ENCODE measurements at regions not wholly inside any gene's neighbourhood (a gene's known extent, or its start where the extent isn't known, plus 50 kb on each side); places are given as distances from the start of the nearest gene placed in this dataset.
A peak's percentile ranks its signal among the peaks of the same experiment; 100 is the strongest.

DNA sequence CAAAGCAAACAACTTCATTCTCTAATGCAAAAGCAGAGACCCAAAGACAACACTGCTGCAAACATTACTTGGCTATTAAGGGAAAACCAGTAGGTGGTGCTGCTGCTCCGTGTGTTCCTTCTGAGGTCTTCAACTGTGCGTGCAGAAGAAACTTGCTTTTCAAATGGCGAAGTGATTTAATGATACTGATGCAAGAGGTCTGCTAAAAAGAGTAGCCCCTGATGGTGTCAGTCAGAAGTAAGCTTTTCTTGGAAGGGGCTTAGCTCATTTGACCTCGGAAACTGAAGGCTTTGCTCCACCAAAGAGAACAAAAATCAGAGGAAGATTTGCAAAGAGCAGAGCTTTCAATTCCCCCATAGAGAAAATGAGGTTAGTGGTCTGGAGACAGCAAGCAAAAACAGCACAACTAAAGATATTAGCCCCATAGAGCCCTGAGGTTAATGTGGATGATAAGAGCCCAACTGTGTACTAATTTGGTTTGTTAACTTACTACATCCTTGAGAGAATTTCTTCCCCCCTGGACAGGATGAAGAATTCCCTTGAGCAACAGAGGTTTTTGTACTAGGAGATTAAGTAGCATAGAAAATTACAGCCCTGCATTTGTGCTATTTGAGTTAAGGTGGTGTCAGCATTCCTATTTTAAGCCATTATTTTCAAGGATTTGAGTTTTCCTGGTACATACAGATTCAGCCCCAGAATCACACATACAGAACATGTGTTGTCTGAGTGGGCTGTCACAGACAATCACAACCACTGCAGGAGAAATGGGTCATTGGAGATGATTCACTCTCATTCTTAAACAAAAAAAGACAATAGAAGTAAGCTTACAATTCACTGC lies 153.2 kb upstream of the C9orf72 start:
- no TSS peak for BruUV-seq (replicated peaks)
- ChIA-PET CTCF (ENCODE audit: low intra/inter-chr PET ratio) (no interaction called here), POLR2A (no interaction called here)
- Histone ChIP-seq H3K9ac (ENCODE audit: insufficient read depth in 1 of 2, low read depth in 2 of 2, low read length in 2 of 2) (no peak overlapping the region), H2AFZ (ENCODE audit: low read depth, low read length) (no peak overlapping the region), H3K4me3 (no peak overlapping the region), H3K27me3 (ENCODE audit: control insufficient read depth in 2 of 2, insufficient read depth in 2 of 2, low read length in 2 of 2) (no peaks in the 10 kb centered on the region), H3K36me3 (ENCODE audit: control insufficient read depth, insufficient read depth, low read length) (no peaks in the 10 kb centered on the region), H3K9me3 (replicated peaks; ENCODE audit: control insufficient read depth, insufficient read depth, low read depth, low read length) (no peaks in the 10 kb centered on the region), H3K4me1 (replicated peaks in 1 of 2; ENCODE audit: control insufficient read depth in 2 of 2, insufficient read depth in 2 of 2, low read length in 2 of 2) (no peaks in the 10 kb centered on the region), H4K20me1 (replicated peaks; ENCODE audit: control insufficient read depth, insufficient read depth, low read length) (no peaks in the 10 kb centered on the region), H3K79me2 (ENCODE audit: control insufficient read depth, insufficient read depth, low read length) (no peaks in the 10 kb centered on the region), H3K27ac (ENCODE audit: extremely low read depth, low read depth, low read length) (no peak overlapping the region), H3K9me1 (ENCODE audit: control insufficient read depth, insufficient read depth, low read length) (no peaks in the 10 kb centered on the region), H3K4me2 (ENCODE audit: insufficient read depth, low read length) (no peak overlapping the region)
- DNase-seq (ENCODE audit: extremely low read depth in 1 of 4, low spot score in 3 of 4) (peak; percentile 1 to 38 (median 2)), FAIRE-seq (no peak), ATAC-seq (peak; percentile 35; the same call in 1 of the 3 replicates)
- intact Hi-C loops (cut with micrococcal nuclease): no loop called here
- in situ Hi-C loops (cut with MboI): no loop called here
- 0% methylated on average over 1 of the region's 4 CpGs for WGBS (ENCODE audit: insufficient coverage, low coverage, missing lambda C conversion rate)
- TF ChIP-seq ZNF354B (CRISPR knock-in tag; IDR thresholded peaks at IDR 0.05) (no peak), HNRNPUL1 (IDR thresholded peaks at IDR 0.05; ENCODE audit: low read length) (no peak), CTCF (IDR thresholded peaks at IDR 0.05 in 2 of 3, conservative IDR thresholded peaks at IDR 0.05 in 1 of 3; ENCODE audit: insufficient read depth in 2 of 3, low read depth in 1 of 3, low read length in 3 of 3) (peak; percentile 36 to 59 (median 40); a peak in 4 of 6 replicates), CHD2 (IDR thresholded peaks at IDR 0.05; ENCODE audit: low read depth, low read length) (no peak), RFX5 (IDR thresholded peaks at IDR 0.05; ENCODE audit: low read depth, low read length) (no peak), KAT8 (IDR thresholded peaks at IDR 0.05; ENCODE audit: low read depth) (no peak), KLF1 (tag; IDR thresholded peaks at IDR 0.05) (no peak), PHTF2 (CRISPR knock-in tag; IDR thresholded peaks at IDR 0.05) (no peak), TAF9B (IDR thresholded peaks at IDR 0.05; ENCODE audit: partially characterized antibody) (no peak), RAD21 (CRISPR knock-in tag; conservative IDR thresholded peaks at IDR 0.05 in 1 of 2, IDR thresholded peaks at IDR 0.05 in 1 of 2) (peak; percentile 21 to 59; a peak in 3 of 4 replicates), ZFP1 (CRISPR knock-in tag; IDR thresholded peaks at IDR 0.05) (no peak), REST (IDR thresholded peaks at IDR 0.05; ENCODE audit: borderline replicate concordance) (peak; percentile 32; the same call in 1 of the 2 replicates), REST (CRISPR knock-in tag; IDR thresholded peaks at IDR 0.05; ENCODE audit: low read depth) (no peak)

Measured in K562 (cell line).